ENCODE measurements at regions not wholly inside any gene's neighbourhood (a gene's known extent, or its start where the extent isn't known, plus 50 kb on each side); places are given as distances from the start of the nearest gene placed in this dataset.

GRCh38 chr14:82224610-82225009, 691.0 kb upstream of the SEL1L start:
- TF ChIP-seq NANOG (IDR thresholded peaks at IDR 0.05; ENCODE audit: borderline replicate concordance): no peak
- TF ChIP-seq EZH2 (IDR thresholded peaks at IDR 0.05; ENCODE audit: low read depth, unreplicated experiment): no peak
- no peak for TF ChIP-seq ZNF331 (CRISPR knock-in tag; IDR thresholded peaks at IDR 0.05; ENCODE audit: low read depth)
- no peak for TF ChIP-seq ETS1 (IDR thresholded peaks at IDR 0.05)
- no peaks in the 10 kb centered on the region for H3K79me2 ChIP-seq (replicated peaks; ENCODE audit: insufficient read depth)
- H4K20me1 ChIP-seq (replicated peaks; ENCODE audit: insufficient read depth): no peaks in the 10 kb centered on the region
- H3K27me3 ChIP-seq (ENCODE audit: insufficient read depth): no peaks in the 10 kb centered on the region
- H3F3A ChIP-seq (replicated peaks; ENCODE audit: low read depth): no peaks in the 10 kb centered on the region
- Mint-ChIP-seq H3K36me3 (ENCODE audit: low read depth) (peaks cover 3% of the 10 kb centered on the region; the same call in 2 of the 3 replicates), H3K9me3 (peaks cover 90% of the 10 kb centered on the region), H3K27ac (no peak overlapping the region), H3K27me3 (ENCODE audit: insufficient read depth, low read depth, poor library complexity) (no peaks in the 10 kb centered on the region), H3K4me1 (no peaks in the 10 kb centered on the region), H3K4me3 (no peak overlapping the region)
- no peak overlapping the region for H3K4me2 ChIP-seq
- H3K4me3 ChIP-seq: no peak overlapping the region
- no peaks in the 10 kb centered on the region for H3K4me1 ChIP-seq (ENCODE audit: insufficient read depth)
- no peak overlapping the region for H3K27ac ChIP-seq (ENCODE audit: low read depth)
- ATAC-seq (no peak), DNase-seq (ENCODE audit: low spot score) (no peak)
- H3K36me3 ChIP-seq (ENCODE audit: insufficient read depth): no peaks in the 10 kb centered on the region
- peak overlapping the region; percentile 57; the same call in 1 of the 2 replicates for H2AFZ ChIP-seq
- no peaks in the 10 kb centered on the region for H3K9me2 ChIP-seq (ENCODE audit: insufficient read depth)

GRCh38 chr14:82230748-82231147, 697.1 kb upstream of the SEL1L start:
- H3K27me3 Mint-ChIP-seq (ENCODE audit: insufficient read depth, low read depth, poor library complexity): no peaks in the 10 kb centered on the region
- no peaks in the 10 kb centered on the region for H4K20me1 ChIP-seq (replicated peaks; ENCODE audit: insufficient read depth)
- ATAC-seq (no peak), DNase-seq (ENCODE audit: low spot score) (no peak)
- no peak overlapping the region for H3K27ac Mint-ChIP-seq
- H3K79me2 ChIP-seq (replicated peaks; ENCODE audit: insufficient read depth): no peaks in the 10 kb centered on the region
- no peak overlapping the region for H3K4me2 ChIP-seq
- H3K36me3 Mint-ChIP-seq (ENCODE audit: low read depth): peaks cover 19% of the 10 kb centered on the region; the same call in 2 of the 3 replicates
- no peak overlapping the region for H3K27ac ChIP-seq (ENCODE audit: low read depth)
- no peaks in the 10 kb centered on the region for H3K9me2 ChIP-seq (ENCODE audit: insufficient read depth)
- no peaks in the 10 kb centered on the region for H3K4me1 ChIP-seq (ENCODE audit: insufficient read depth)
- TF ChIP-seq EZH2 (IDR thresholded peaks at IDR 0.05; ENCODE audit: low read depth, unreplicated experiment): no peak
- no peak for TF ChIP-seq CREB1 (CRISPR knock-in tag; IDR thresholded peaks at IDR 0.05; ENCODE audit: low read depth)
- no peak for TF ChIP-seq EZH2phosphoT487 (IDR thresholded peaks at IDR 0.05; ENCODE audit: unreplicated experiment)
- TF ChIP-seq ZNF114 (CRISPR knock-in tag; IDR thresholded peaks at IDR 0.05): no peak
- no peak for TF ChIP-seq STAT1 (IDR thresholded peaks at IDR 0.05; ENCODE audit: unreplicated experiment)
- TF ChIP-seq JUNB (IDR thresholded peaks at IDR 0.05; ENCODE audit: unreplicated experiment): no peak
- TF ChIP-seq POLR2AphosphoS5 (IDR thresholded peaks at IDR 0.05; ENCODE audit: low read depth): no peak
- no peak for TF ChIP-seq NANOG (IDR thresholded peaks at IDR 0.05; ENCODE audit: borderline replicate concordance)
- no peak for TF ChIP-seq CTCF (conservative IDR thresholded peaks at IDR 0.05; ENCODE audit: low read depth in 2 of 2)
- H3K4me1 Mint-ChIP-seq: no peaks in the 10 kb centered on the region
- H3K36me3 ChIP-seq (ENCODE audit: insufficient read depth): no peaks in the 10 kb centered on the region
- H3K9me3 Mint-ChIP-seq: peaks cover 91% of the 10 kb centered on the region
- H3F3A ChIP-seq (replicated peaks; ENCODE audit: low read depth): no peaks in the 10 kb centered on the region
- no peak overlapping the region for H2AFZ ChIP-seq
- no peak overlapping the region for H3K4me3 ChIP-seq
- H3K27me3 ChIP-seq (ENCODE audit: insufficient read depth): no peaks in the 10 kb centered on the region
- H3K4me3 Mint-ChIP-seq: no peak overlapping the region

All from GM23338 (cell line).